ENCODE measurements at regions not wholly inside any gene's neighbourhood (a gene's known extent, or its start where the extent isn't known, plus 50 kb on each side); places are given as distances from the start of the nearest gene placed in this dataset.

GRCh38 chr14:51386983-51387735 lies 147.1 kb downstream of the TMX1 start:
- intact Hi-C loops (cut with DNase I) = no loop called here
- ATAC-seq = peak; percentile 80
- no peak for DNase-seq (ENCODE audit: low spot score)

GRCh38 chr14:51392416-51392815 lies 152.4 kb downstream of the TMX1 start:
- DNase-seq (ENCODE audit: low spot score) (no peak), ATAC-seq (no peak)
- intact Hi-C loops (cut with DNase I) = no loop called here

GRCh38 chr14:51394384-51394783 lies 154.3 kb downstream of the TMX1 start:
- no peak for DNase-seq (ENCODE audit: low spot score)

GRCh38 chr14:51394804-51395203 lies 154.8 kb downstream of the TMX1 start:
- intact Hi-C loops (cut with DNase I) = no loop called here
- ATAC-seq (no peak), DNase-seq (ENCODE audit: low spot score) (no peak)

More at GRCh38 chr14:51394384-51394783, 154.3 kb downstream of the TMX1 start:
- intact Hi-C loops (cut with DNase I) = no loop called here
- ATAC-seq = peak; percentile 18

- DNase-seq (ENCODE audit: low spot score) (peak; percentile 73), ATAC-seq (peak; percentile 88)
- intact Hi-C loops (cut with DNase I) = no loop called here
Measured at GRCh38 chr14:51395361-51395849, 155.4 kb downstream of the TMX1 start.

GRCh38 chr14:51396222-51396815 lies 156.3 kb downstream of the TMX1 start:
- no peak for DNase-seq (ENCODE audit: low spot score)
- intact Hi-C loops (cut with DNase I) = loop anchor here (2.0 kb wide), 1 partner anchor 76 kb away; no protein-coding TSS in a partner anchor
- peak; percentile 64 for ATAC-seq

- ATAC-seq (no peak), DNase-seq (ENCODE audit: low spot score) (no peak)
- intact Hi-C loops (cut with DNase I) = no loop called here
Measured at GRCh38 chr14:51398898-51399297, 158.9 kb downstream of the TMX1 start.

- intact Hi-C loops (cut with DNase I) = no loop called here
- no peak for ATAC-seq
- no peak for DNase-seq (ENCODE audit: low spot score)
Measured at GRCh38 chr14:51400139-51400538, 160.1 kb downstream of the TMX1 start.

GRCh38 chr14:51401272-51401671 lies 161.2 kb downstream of the TMX1 start:
- ATAC-seq (peak; percentile 84), DNase-seq (ENCODE audit: low spot score) (no peak)

GRCh38 chr14:51401756-51402155 lies 161.7 kb downstream of the TMX1 start:
- intact Hi-C loops (cut with DNase I) = no loop called here

More at GRCh38 chr14:51401272-51401671, 161.2 kb downstream of the TMX1 start:
- intact Hi-C loops (cut with DNase I) = no loop called here

GRCh38 chr14:51410897-51411296 lies 170.8 kb downstream of the TMX1 start:
- intact Hi-C loops (cut with DNase I) = no loop called here
- no peak for DNase-seq (ENCODE audit: low spot score)

More at GRCh38 chr14:51401756-51402155, 161.7 kb downstream of the TMX1 start:
- no peak for DNase-seq (ENCODE audit: low spot score)
- peak; percentile 48 for ATAC-seq

GRCh38 chr14:51419685-51420084 lies 179.6 kb downstream of the TMX1 start:
- intact Hi-C loops (cut with DNase I) = no loop called here
- ATAC-seq (no peak), DNase-seq (ENCODE audit: low spot score) (no peak)

More at GRCh38 chr14:51410897-51411296, 170.8 kb downstream of the TMX1 start:
- no peak for ATAC-seq

- no peak for DNase-seq (ENCODE audit: low spot score)
- intact Hi-C loops (cut with DNase I) = no loop called here
- ATAC-seq = no peak
Measured at GRCh38 chr14:51422704-51423103, 182.7 kb downstream of the TMX1 start.

GRCh38 chr14:51424041-51424440 lies 184.0 kb downstream of the TMX1 start:
- DNase-seq (ENCODE audit: low spot score) = no peak
- intact Hi-C loops (cut with DNase I) = no loop called here
- no peak for ATAC-seq

- intact Hi-C loops (cut with DNase I) = no loop called here
- DNase-seq (ENCODE audit: low spot score) (no peak), ATAC-seq (peak; percentile 94)
Measured at GRCh38 chr14:51424561-51425251, 184.7 kb downstream of the TMX1 start.

GRCh38 chr14:51428981-51429380 lies 188.9 kb downstream of the TMX1 start:
- no peak for ATAC-seq

GRCh38 chr14:51430079-51430478 lies 190.0 kb downstream of the TMX1 start:
- intact Hi-C loops (cut with DNase I) = no loop called here
- ATAC-seq (peak; percentile 71), DNase-seq (ENCODE audit: low spot score) (no peak)

More at GRCh38 chr14:51428981-51429380, 188.9 kb downstream of the TMX1 start:
- DNase-seq (ENCODE audit: low spot score) = no peak
- intact Hi-C loops (cut with DNase I) = no loop called here

- ATAC-seq (peak; percentile 76), DNase-seq (ENCODE audit: low spot score) (no peak)
- intact Hi-C loops (cut with DNase I) = no loop called here
Measured at GRCh38 chr14:51430633-51431032, 190.6 kb downstream of the TMX1 start.

- ATAC-seq (peak; percentile 36), DNase-seq (ENCODE audit: low spot score) (no peak)
- intact Hi-C loops (cut with DNase I) = no loop called here
Measured at GRCh38 chr14:51431033-51431709, 191.1 kb downstream of the TMX1 start.
